ENCODE measurements at regions not wholly inside any gene's neighbourhood (a gene's known extent, or its start where the extent isn't known, plus 50 kb on each side); places are given as distances from the start of the nearest gene placed in this dataset.
"Not testable (repeated sequence)": the region's sequence is repeated elsewhere in the genome, so short reads cannot be mapped to it uniquely, and the experiment has no call there.

DNA sequence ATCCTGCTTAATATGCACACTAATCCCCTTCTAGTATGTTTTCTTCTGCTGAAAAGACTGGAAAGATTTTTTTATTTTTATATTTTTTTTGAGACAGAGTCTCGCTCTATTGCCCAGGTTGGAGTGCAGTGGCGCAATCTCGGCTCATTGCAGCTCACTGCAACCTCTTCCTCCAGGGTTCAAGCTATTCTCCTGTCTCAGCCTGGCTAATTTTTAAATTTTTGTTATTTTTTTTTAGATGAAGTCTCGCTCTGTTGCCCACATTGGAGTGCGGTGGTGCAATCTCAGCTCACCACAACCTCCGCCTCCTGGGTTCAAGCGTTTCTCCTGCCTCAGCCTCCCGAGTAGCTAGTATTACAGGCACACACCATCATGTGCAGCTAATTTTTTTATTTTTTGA, 1261.4 kb upstream of the ADGRL2 start:
- DNase-seq: not testable (repeated sequence)

DNA sequence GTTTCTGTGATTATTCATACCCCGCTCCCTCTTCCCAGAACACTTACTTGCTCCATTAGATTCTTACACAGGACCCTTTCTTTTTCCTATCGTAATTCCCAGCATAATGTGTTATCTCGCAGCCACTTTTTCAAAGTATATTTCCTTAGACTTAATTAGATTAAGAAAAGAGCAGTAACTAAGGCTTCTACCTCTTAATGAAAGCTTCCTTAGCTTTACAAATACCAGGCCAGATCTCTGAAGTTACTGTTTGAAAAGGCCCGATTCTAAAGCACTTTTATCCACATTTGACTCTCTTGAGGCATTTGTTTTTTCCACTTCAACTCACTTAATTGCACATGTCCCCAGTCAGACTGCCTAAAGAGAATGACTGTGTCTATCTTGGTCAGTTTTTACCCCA, 1264.3 kb upstream of the ADGRL2 start:
- DNase-seq: no peak

DNA sequence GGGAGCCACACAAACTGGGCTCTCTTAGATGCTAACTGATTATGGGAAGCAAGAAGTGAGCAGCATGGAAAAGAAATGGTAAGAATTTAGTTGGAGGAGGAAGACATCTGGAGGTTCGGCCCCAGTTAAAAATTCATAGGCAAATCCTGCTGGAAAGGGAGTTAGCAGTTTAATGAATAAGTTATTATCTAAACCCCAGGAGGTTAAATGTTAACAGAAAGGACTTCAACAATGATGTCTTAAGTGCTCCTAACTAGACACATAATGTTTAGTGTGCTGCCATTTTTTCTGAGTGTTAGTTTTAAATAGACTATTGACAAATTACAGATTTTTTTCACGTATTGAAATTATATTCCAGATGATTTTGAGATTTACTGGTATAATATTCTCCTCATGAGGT, 1265.3 kb upstream of the ADGRL2 start:
- DNase-seq: no peak

DNA sequence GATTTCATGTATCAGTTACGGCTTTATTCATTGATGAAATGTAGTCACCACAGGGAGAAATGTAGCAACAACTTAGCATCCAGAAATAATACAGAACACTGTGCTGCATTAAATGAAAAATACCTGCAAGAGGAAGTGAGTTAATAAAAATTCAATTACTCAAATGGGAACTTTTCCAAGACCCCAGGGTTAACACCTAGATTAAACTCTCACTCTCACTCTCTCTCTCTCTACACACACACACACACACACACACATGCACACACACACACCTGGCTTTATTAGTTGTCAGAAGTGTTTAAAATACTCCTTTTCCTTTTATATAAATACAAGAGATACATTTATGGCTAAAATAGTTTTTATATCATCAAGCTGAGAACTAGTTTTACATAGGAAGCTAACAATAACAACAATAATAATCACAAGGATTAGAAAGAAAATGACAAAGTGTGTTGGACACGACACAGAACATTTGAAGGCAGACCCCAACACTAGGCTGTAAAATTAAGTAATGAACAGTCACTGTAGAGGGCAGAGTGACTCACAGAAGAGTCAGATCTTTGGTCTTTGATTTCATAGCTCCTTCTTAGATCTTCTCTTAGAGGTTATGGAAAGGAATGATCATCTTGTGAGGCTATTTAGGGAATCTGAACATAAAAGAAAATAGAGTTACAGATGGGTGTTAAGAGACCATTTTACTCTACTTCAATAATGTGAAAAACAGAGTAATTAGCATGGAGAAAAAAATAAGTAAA, 1266.0 kb upstream of the ADGRL2 start:
- no peak for DNase-seq

DNA sequence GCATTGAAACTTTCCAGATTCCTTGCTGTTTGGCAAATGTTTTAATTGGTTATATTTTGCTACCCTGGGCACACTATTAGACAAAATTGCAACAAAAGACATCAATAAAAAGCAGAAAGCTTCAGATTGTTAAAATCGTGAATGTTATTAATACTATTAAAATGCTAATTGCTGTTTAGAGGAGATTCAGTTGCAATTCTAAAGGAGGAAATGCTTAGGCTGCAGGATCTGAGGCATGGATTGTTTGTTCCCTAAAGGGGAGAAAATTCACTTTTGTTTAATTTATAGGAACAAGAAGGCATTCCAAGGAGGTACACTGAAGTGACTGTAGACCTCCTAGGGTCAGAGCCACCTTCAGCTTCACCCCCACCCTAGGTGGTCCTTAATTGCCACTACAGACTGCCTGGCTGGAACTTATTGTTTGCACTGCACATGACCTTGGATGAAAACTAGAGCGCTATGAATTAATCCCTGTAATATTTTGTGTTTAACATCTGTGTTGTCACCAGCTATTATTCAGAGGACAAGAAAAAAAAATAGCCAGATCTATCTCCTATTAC, 1266.9 kb upstream of the ADGRL2 start:
- DNase-seq: no peak

DNA sequence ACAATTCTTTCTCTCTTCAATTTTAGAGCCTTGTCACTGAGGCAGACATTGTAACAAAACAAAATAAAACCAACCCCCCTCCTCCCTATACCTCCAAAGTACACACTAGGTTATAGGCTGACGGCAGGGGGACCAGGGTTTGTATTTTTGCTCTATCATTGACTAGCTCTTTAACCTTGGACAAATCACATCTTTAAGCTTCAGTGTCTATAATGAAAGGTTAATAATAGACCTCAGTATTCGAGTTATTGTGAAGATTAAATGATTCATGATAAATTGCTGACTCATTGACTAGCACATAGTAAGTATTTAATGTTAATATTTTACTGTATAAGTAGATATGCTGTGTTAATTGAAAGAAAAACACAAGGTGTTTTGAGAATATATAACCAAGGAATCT, 1267.6 kb upstream of the ADGRL2 start:
- no peak for DNase-seq

DNA sequence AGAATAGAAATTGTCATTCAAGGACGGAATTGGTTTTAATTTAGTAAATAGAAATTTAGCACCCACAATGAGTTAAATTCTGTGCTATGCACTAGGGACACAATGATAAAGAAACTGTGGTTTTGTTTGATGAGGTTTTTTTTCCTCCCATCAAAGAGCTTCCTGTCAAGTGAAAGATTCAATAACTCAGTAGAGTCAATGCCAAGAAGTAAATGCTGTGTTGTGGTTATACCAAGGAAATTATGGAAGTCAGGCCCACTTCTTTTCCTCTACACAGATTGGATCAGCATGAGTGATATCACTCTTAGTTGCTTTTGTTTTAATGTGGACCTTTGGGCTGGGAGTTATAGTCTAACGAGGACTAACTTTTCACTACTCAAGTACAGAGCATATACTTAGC, 1269.6 kb upstream of the ADGRL2 start:
- DNase-seq: no peak

DNA sequence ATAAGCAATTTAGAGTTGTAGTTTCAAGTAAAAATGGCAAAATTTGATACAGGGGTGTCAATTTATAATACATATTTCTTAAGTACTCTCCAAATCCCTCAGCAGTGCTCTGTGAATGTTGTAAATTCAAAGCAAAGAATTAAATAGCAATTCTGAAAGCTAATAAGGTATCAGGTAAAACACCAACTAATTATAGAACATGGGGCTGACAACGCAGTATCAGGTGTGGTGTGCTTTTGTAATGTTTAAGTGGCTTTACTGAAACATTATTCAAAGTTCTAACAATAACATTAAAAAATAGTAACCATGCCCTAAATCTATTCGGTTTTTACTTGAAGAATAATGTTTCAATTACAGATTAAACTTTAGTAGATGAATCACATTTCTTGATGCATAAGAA, 1271.2 kb upstream of the ADGRL2 start:
- DNase-seq: no peak

DNA sequence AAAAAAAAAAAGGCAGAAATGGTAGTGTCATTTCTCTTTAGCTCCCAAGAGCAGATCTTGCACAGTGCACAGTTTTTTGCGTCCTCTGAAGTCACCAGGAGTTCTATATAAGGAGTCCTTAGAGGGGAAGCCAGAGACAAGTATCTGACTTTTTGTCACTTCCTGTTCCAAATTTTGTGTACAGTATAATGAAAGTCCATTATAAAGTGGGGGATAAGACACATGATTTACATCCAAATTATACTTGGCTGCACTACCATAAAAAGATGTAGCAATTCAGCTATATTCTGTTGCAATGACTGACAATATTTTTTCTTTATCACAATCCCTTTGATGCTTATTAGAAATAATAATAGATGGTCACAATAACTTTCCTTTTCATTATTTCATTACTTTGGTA, 1276.9 kb upstream of the ADGRL2 start:
- no peak for DNase-seq

DNA sequence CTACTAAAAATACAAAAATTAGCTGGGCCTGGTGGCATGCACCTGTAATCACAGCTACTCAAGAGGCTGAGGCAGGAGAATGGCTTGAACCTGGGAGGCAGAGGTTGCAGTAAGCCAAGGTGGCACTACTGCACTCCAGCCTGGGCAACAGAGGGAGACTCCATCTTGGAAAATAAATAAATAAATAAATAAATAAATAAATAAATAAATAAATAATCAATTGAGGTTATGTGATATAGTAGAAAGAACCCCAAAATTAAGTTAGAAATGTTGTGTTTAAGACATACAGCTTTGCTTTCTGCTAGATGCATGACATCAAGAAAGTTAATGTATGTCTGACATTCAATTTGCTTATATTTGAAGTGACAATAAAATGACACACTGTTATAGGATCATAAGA, 1277.7 kb upstream of the ADGRL2 start:
- DNase-seq: not testable (repeated sequence)

DNA sequence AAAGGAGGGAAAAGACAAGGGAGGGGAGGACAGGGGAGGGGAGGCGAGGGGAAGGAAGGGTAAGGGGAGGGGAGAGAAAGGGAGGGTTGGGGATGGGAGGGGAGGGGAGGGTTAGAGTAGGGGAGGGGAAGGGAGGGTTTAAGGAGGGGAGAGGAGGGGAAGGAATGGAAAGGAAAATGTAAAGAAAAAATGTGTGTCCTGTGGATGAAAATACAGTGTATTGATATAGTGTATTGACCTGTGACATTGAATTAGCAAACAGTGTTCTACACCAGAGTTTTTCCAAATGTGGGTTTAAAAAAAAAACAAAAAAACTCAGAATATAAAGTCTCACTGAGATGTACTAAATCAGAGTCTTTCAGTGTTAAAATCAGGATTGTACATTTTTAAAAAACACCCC, 1279.8 kb upstream of the ADGRL2 start:
- no peak for DNase-seq

DNA sequence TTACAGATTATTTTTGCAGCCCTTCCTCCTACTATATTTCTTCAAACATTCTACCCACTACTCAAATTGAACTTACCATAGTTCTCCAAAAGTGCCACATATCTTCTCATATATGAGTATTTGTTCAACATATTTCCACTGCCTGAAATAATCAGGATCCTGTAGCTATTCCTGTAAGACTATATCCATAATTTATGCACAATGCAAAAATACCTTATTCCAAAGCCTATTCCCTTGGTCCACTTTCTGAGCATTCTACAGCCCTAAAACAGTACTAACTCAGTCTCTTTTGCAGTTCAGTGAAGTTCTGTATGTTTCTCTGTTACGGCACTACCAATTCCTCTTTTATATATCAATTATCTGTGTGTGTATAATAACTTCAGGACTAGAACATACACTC, 1283.7 kb upstream of the ADGRL2 start:
- DNase-seq: no peak

DNA sequence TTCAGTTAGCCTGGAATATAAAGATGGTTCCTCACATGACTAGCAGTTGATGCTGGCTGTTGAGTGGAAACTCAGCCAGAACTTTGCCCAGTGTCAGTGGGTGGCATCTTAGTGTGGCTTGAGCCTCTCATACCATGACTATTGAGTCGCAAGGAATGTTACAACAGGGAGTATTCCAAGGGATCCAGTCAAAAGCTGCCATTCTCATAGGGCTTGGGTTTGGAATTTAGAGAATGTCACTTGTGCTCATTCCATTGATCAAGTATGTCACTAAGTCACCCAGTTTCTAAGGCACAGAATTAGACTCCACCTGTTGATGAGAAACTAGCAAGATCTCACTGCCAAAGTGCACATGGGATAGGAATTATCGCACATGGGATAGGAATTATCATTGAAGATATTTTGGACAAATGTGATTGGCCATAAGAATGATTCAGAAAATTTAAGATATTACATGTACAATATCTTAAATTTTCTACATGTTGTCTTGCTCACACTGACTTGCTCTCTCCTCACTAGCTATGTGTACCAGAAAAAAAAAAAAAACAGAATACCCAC, 1290.7 kb upstream of the ADGRL2 start:
- no peak for DNase-seq

DNA sequence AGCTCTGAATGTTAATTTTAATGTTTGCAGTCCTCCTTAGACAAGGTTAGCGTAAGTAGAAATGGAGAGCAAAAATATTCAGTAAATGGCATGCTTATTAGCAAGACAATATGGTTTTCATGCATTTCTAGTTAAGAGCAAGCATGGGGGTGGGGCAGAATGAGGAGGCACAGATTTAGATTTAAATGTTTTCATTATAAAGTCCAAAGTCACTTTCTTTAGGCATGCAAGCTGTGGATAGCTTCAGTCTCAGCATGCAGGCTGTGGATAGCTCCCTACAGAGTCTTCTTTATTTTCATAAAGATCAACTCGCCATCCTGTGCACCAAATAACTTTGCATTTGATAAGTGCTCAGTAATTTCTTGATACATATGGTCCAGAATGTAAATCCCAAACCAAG, 1294.5 kb upstream of the ADGRL2 start:
- no peak for DNase-seq

DNA sequence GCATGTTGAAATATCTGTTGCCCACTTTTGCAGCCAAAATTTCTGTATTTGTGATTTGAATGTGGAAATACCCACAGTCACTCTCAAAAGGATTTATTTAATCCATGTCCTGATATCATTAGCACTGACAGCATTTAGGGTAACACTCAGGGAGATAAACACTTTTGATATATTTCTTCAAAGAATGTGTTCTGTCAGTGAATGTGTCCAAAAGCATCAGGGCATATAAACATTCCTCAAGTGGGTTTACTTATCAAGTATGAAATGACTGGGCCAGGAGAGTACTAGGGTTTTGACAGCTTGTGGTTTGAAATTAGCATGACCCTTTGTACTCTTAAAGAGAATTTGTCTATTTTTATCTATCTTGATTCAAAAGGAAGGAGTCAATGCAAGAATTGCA, 1302.1 kb upstream of the ADGRL2 start:
- DNase-seq: no peak

DNA sequence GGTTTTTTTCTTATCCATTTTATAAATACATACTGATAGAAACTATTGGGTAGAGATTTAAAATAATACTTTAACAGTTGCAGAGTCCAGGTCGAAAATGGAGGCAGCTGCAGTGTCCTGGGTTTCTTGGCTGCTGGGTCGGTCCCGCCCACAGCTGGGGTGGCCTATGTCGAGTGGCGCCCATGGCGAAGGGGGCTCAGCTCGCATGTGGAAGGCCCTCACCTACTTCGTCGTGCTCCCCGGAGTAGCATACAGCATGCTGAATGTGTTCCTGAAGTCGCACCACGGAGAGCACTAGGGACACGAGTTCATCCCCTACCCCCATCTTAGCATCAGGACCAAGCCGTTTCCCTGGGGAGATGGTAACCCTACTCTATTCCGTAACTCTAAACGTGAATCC, 1304.9 kb upstream of the ADGRL2 start:
- no peak for DNase-seq

DNA sequence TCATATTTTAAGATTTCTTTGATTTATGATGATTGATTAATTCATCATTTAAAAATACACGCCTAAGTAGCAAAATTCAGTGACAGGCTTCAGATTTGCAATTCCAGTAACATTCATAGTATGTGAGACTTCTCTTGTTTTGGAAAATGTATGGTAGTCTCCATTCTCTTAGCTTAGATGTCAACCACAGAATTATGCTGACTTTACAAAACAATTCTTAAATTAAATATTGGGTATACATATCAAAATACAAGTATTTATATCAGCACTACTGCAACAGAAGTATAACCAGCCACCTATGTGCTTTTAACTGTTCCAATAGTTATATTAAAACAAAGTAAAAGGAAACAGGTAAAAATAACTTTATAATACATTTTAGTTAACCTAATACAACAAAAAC, 1328.6 kb upstream of the ADGRL2 start:
- DNase-seq: no peak

DNA sequence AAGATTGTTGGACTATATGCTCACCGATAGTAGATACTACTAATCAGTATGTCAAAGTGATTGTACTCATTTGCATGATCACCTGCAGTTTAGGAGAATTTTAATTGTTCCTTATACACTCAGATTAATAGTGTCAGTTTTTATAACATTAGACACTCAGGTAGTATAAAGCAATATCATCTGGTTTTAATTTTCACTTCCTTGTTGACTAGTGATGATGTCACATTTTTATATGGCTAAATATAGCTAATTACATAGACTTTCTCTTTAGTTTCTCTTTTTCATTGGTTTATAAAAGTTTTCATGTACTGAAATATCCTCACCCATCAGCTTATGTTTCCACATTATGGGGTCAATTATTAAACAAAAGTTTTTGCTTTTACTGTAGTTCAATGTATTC, 1332.4 kb upstream of the ADGRL2 start:
- no peak for DNase-seq

DNA sequence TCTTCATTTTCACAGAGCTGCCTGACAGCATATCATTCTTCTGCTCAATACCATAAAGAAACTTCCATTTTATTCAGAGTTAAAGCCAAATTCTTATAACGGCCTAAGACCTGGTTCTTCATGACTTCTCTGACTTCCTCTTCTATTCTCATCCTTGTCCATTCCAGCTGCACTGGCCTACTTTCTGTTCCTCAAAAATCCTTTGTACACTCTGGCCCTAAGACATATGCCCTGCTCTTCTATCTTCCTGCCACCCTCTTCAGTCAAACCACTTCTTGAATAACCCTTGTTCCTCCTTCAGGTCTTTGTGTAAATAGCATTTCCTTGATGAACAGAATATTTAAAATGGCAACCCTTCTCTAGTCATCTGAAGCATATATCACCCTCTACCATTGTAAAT, 1338.7 kb upstream of the ADGRL2 start:
- no peak for DNase-seq

DNA sequence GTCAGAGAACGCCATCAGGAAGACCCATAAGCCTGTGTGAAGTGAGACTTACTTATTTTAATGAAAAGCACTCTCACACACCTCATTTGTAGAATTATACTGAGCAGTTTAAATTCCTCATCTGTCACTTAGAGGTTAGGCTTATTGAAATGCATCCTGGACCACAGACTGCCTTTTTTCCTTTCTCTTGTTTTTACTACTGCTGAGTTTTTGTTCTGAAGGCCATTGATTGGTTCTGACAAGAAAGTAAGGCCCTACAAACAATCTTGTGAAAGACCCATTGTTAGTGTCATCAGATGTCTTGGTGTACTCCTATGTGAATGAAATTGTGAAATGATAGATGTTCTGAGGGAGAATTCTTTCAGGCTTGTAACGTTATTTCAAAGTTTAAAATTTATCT, 1343.3 kb upstream of the ADGRL2 start:
- no peak for DNase-seq

DNA sequence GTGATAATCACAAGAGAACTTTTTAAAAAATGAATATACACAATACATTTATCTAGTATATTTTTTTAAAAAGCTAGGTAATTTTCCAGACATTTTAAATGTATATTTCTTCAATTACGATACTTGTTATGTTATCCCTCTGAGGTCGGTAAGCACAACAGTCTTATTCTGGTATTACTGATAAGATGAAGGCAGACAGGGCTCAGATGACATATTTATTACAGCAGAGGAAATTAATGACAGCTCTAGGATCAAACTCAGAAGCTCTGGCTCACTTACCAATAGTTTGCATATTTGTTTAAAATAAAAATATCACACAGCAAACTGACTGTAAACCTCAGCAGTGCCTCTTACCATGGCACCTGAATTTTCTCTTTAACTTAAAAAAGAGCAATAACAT, 1347.0 kb upstream of the ADGRL2 start:
- DNase-seq: no peak

DNA sequence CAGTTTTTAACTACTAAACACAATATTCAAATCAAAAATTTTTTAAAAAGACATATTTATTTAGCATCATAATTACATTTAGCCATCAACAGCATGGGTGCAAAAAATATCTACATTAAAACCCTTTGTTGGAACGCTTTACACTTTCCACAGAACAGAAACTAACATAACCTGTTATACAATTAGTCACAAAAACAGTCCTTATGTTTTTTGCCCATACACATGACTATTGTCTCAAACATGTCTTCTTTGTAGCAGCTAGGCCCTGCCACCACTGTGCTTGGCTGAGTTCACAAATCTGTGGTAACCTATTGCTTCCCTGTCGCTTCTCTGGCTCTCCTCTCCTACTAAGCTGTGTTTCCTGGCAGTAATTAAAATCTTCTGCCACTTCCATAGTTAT, 1350.0 kb upstream of the ADGRL2 start:
- DNase-seq: no peak

DNA sequence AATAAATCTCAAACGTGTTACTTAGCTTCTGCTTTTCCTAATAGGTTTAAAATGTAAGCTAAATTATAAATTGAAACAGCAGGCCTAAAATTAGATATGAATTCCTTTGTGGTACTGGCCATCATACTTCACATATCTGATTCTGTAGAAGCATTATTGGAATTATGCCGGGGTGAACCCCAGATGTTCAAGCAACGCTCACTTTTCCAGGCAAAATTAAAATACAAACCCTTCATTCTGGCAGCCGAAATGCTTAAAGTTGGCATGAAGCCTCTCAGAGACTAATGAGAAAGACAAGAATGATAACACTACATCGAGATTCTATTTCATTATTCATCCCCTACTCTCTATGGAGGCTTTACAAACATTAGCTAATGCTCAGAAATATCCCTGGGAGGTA, 1352.7 kb upstream of the ADGRL2 start:
- no peak for DNase-seq

DNA sequence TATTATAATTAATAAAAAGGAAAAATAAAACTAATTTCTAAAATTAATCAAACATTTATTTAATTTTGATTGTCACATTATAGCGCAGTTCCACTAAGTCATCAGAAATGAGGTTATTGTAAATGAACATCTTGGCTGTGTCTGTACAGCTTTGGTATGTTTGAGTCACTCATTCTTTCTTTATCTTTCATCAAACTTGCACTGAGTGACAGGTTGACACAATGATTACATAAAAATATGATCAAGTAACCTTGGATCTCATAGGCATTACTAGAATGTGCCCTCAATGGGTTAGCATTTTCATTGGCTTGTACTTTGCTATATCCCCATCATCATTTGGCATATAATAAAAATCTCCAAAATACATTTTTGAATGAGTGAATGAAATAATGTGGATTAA, 1353.2 kb upstream of the ADGRL2 start:
- DNase-seq: no peak

DNA sequence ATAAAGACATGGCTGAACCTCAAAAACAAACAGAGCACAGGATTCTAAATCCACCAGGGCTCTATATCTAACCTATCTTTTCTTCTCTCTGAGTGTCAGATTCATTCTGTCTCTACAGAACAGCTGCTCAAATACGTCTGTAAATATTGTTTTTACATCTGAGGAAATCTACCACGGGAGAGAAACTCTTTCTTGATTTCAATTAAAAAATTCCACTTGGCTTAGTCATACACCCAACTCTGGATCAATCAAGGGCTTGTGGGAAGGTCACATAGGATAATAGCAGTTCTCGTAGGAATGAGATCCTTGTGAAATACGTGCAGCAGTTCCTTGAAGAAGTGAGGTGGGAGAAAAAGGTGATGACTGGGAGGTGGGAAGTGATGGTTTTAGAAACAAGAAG, 1355.7 kb upstream of the ADGRL2 start:
- no peak for DNase-seq

All from CD4-positive, alpha-beta T cell treated with Interleukin-1 beta for 1 hour (primary cell).